Left colon (tissue), 2 donors: ENCODE measurements at regions not wholly inside any gene's neighbourhood (a gene's known extent, or its start where the extent isn't known, plus 50 kb on each side); places are given as distances from the start of the nearest gene placed in this dataset.

Experiments used
- ATAC-seq: fragments of 200-7000 bp; cut with Tn5 transposase; one replicate; pipeline ENCODE4 v1.9.1; 2020; ENCODE audit warnings: mild to moderate bottlenecking, moderate library complexity
- DNase-seq, 2 donors: peaks; one replicate each; pipeline ENCODE4 v3.0.0-alpha.2; 2020
- intact Hi-C, 2 donors: fragments of 100-400 bp; cut with DNase I in 1 of 2; cut with micrococcal nuclease in 1 of 2; formaldehyde crosslinking; loops; one replicate each; pipeline versions ENCODE4 v1.11.2 to v1.14.0; 2022; cut with DNase I, micrococcal nuclease
- donor health status: DM: no; HTN: no; CAD: no.
- donor health status: DM: yes; HTN: yes; CAD: no.

DNA sequence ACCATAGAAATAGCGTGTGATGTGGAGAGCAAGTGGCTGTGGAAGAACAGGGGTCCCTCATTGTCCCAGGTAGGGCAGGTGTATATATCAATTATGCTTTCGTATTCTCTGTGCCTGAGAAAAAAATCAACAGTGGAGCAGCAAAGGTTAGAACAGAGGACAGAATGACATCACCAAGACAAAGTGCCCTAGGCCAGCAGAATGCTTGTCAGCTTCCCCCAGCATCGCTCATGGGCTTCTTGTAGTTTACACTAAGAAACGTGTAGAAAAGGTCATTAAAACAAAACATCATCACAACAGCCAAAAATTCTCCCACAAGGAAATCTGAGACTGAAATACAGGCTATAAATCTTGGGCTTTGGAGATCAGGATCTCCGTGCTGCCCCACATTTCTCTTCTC is 288.0 kb downstream of the TDRD15 start:
- DNase-seq: no peak
- intact Hi-C loops: no loop called here
- no peak for ATAC-seq

GRCh38 chr2:21412944-21413443 is 289.2 kb downstream of the TDRD15 start:
- ATAC-seq: no peak
- intact Hi-C loops: no loop called here
- no peak for DNase-seq

GRCh38 chr2:21415234-21415633 is 291.5 kb downstream of the TDRD15 start:
- no peak for ATAC-seq

GRCh38 chr2:21416226-21416625 is 292.5 kb downstream of the TDRD15 start:
- no peak for DNase-seq

More at GRCh38 chr2:21415234-21415633, 291.5 kb downstream of the TDRD15 start:
- DNase-seq: no peak
- intact Hi-C loops: no loop called here

GRCh38 chr2:21418456-21418855 is 294.7 kb downstream of the TDRD15 start:
- intact Hi-C loops: no loop called here
- DNase-seq (no peak), ATAC-seq (no peak)

More at GRCh38 chr2:21416226-21416625, 292.5 kb downstream of the TDRD15 start:
- intact Hi-C loops: no loop called here
- ATAC-seq: no peak

DNA sequence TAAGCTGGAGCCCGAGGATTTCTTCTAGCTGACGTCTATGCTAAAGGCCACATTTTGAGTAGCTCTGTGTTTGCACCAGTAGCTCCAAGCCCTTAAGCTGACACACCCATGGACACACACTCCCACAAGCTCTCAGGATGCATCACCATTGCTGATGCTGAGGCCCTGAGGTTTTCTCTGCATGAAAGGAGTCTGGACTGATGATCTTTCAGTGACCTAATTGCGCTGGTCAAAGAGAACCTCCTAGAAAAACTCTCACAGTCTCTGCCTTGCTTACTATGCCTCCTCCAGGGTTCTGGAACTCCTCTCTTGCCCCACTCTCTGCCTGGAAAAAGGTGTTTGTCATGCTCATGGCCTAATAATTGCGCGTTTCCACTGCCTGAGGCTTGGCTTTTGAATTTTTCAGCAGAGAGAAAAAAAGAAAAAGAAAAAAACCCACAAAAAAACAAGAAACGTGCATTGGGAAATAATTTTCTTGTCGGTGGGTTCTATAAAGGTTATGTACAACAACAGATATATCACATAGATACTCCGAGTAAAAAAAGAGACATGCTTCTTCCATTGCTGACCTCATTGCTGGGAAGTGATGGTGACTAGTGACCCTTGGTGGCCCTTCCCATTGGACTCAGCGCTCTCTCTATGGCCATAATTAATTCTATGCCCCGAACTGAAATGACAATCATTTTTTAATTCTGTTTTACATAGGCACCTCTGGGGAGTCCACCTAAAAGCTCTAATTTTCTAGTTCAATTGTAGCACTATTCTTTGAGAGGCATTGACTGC is 297.0 kb downstream of the TDRD15 start:
- ATAC-seq (no peak), DNase-seq (no peak)
- intact Hi-C loops: no loop called here

GRCh38 chr2:21422050-21422449 is 298.3 kb downstream of the TDRD15 start:
- intact Hi-C loops: no loop called here
- ATAC-seq: no peak
- DNase-seq: peak in 1 of 2 donors; percentile 31

DNA sequence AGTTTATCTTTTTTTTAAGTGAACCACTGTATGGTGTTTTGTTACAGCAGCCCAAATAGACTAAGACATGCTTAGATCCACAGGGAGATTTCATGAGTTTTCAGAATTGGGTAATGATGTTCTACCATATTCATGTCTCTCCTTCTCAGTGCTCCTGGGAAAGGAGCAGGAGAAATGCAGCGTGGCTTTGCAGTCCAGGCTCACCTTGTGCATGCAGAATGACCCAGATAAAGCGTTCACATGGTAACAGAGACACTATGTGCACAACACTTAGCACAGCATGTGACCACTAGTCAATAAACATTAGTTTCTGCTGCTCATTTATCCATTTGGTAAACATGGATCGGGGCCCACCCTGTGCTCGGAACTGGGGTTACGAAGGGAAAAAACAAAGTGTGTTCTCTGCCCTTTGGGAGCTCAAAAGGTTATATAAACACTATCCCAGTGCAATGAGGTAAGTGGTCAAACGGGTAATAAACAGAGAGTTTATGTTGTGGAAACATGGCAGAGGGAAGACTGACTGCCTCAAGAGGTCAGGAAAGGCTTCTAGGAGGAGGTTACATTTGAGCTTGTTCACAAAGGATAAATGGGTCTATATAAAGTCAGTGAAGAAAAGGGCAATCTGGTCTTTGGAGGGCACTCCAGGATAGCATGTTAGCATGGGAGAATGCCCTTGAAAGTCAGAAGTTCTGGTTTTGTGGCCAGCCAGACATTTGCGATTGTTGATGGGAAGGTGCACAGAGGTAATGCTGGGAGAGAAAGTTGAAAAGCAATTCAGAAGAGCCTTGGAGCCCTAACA is 299.2 kb downstream of the TDRD15 start:
- ATAC-seq (no peak), DNase-seq (no peak)
- intact Hi-C loops: no loop called here

DNA sequence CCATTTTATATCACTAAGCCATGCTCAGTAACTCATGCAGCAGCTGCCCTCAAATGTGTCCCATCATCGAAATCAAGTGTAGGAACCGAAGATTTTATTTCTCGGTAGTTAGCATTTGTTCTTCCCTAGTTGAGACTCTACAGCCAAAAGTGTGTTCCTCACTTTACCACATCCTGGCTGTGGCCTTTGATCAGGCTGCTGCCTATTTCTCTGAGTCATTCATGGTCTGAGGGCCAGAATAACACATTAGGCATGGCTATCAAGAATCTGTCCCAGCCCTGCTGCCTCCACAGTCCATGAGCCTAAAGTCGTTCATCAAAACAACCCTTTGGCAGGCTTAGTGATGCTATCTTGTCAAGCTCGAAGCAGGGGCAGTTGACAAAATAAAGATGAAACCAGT is 300.1 kb downstream of the TDRD15 start:
- intact Hi-C loops: no loop called here
- DNase-seq (no peak), ATAC-seq (no peak)

DNA sequence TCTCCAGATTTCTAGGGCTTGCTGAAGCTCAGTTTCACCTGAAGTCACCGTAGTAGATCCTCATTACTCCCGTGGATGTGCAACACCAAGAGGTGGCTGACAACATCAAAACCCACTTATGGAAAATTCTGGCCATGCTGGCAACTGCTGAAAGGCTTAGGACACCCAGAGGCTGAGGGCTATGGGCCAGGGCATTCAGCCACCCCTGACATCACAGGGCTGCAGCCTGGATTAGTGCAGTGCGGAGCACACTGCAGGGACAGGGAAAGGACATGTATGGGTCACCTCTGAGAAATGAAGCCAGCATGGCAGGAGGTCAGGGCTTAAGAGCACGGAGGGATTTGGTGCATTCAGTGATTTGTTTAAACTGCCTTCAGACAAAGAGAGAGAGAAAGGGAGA is 300.6 kb downstream of the TDRD15 start:
- intact Hi-C loops: no loop called here
- DNase-seq (no peak), ATAC-seq (no peak)

DNA sequence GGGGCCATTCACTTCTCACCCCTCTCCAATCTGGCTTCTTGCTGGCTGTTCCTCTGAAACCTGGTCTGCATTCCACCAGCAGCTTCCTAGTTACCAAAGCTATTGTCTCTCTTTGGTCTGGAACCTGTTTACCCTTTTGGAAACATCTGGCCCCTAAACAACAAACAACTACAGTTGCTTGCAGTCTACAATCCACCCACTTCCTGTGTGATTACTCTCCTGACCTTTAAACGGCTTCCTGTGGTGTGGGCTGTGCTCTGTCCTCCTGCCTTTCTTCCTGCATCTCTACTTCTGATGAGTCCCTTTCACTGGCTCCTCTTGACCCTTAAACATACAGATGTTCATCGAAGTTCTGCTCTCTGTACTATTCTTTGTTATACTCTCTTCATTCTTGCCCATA is 303.8 kb downstream of the TDRD15 start:
- no peak for ATAC-seq

DNA sequence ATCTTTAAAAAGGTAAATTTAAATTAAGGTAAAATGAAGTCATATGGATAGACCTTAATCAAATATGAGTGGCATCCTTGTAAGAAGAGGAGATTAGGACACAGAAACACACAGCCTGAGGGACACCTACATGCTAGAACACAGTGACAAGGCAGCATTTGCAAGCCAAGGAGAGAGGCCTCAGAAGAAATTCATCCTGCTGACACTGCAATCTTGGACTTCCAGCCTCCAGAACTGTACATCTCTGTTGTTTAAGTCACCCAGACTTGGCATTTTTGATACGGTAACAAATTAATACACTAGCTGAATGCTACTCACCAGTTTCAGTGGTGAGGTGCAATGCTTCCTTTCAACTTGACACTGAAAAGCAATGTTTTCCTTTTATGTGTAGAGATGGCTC is 305.0 kb downstream of the TDRD15 start:
- intact Hi-C loops: no loop called here
- ATAC-seq (no peak), DNase-seq (no peak)

More for the DNA sequence above, 303.8 kb downstream of the TDRD15 start:
- no peak for DNase-seq
- intact Hi-C loops: no loop called here

- ATAC-seq (no peak), DNase-seq (no peak)
- intact Hi-C loops: no loop called here
Observed at GRCh38 chr2:21429747-21430146, 306.0 kb downstream of the TDRD15 start.

- no peak for ATAC-seq
- DNase-seq: no peak
- intact Hi-C loops: no loop called here
Observed at GRCh38 chr2:21431078-21431477, 307.3 kb downstream of the TDRD15 start.

DNA sequence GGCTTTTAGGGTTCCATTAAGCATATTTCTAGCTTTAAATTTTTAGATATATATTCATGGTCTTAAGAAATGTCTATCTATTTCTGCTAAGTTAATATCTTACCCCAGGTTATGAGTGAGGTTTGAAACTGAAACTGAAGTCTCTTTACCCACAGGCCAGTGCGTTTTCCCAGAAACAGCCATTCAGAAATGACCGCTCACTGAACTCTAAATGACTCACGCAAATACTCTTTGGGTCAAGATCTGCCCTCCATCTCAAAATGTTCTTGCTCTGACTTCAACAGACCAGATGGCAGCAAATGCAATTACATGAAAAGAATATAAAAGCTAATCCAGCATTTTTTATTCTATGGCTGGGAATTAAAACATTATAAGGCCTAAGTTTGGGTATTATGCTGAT is 315.2 kb downstream of the TDRD15 start:
- ATAC-seq (no peak), DNase-seq (no peak)
- intact Hi-C loops: no loop called here

DNA sequence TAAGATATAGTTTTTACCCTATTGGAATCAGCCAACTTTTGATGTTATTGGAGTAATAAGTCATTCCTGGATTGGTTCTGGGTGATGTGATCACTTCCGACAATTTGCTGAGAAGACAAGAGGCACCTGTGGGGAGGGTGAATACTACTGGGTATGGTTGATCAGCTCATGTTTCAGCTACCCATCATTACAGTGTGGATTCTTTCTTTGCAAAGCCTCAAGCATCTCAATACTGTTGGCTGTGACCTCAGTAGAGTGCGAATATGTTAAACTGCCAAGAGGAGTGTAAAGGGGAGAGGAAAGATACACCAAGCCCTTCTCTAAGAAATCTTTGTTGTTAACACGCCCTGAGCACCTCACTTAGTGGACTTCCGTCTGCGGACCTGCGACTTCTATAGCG is 317.7 kb downstream of the TDRD15 start:
- intact Hi-C loops: no loop called here
- DNase-seq: no peak
- ATAC-seq: no peak

DNA sequence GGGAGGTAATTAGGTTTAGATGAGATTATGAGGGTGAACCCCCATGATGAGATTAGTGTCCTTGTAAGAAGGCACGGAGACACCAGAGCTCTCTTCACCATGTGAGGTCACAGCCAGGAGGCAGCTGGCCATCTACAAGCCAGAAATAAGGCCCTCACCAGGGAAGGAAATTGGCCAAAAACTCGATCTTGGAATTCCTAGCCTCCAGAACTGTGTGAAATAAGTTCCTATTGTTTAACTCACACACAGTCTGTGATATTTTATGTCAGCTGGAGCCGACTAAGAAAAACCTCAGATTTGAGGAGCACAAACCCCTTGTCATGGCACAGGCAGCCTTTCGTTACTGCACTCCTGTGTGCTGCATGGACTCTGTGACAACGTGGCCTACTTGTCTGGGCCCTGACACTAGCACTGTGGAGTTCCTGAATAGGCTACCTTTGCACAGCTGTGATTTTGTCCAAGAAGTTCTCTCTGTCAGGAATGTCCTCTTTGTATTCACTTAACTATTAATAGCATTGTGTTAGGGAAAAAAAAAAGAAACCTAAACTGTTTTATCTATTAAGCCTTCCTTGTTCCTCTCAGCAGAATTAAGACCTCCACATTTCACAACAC is 319.8 kb downstream of the TDRD15 start:
- DNase-seq (no peak), ATAC-seq (no peak)
- intact Hi-C loops: no loop called here

DNA sequence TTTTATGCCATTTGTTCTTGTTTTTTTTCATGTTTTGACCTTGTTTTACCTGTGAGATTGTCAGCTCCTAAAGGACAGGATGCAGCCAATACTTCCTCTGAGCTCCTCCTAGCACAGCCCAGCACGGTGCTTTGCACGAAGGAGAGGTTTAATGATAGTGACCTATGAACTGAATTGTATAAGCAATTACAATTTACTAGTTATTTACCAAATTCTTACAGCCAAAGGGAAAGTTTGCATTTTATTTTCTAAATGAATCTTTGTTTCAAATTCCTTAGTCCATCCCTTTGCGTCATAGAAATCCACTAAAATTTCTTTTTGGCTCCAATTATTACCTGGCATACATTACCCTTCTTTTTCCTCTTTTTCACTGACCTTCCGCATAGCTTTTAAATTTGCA is 326.1 kb downstream of the TDRD15 start:
- intact Hi-C loops: no loop called here
- ATAC-seq (no peak), DNase-seq (no peak)

DNA sequence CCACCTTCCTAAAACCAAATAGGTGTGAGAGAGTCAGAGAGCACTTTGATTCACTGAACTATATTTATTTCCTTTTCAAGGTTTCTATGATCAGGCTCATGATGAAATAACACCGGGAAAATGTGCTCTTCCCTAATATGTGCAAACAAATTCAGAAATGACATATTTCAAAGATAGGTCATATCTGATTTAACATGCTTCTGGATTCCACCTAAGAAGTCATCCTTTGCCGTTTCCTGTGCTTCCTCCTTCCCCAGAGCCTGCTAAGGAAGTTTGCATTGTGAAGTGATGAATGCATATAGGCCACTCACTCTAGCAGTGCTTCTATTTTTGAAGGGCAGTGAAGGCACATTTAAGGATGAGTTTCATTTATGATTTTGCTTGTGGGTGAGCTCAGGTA is 327.6 kb downstream of the TDRD15 start:
- intact Hi-C loops: no loop called here
- DNase-seq (no peak), ATAC-seq (no peak)

DNA sequence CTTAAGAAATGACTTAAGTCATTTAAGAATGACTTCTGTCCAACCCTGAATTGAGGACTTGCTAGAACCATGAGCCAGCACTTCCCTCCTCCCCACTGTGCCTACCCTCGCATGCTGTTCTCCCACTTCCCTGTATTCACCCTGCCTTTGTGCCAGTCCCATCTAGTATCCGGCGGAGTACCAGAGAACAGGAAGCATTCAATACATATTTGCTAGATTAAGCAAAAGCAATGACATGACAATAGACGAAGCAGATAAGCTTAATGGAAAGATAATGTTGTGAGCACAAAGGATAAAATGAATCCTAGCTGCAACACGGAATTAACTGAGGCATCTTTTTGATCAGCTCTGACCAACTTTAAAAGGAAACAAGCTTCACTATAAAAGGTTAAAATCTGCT is 328.5 kb downstream of the TDRD15 start:
- no peak for ATAC-seq
- no peak for DNase-seq
- intact Hi-C loops: no loop called here
